SKM-1 (cell line): ENCODE measurements at regions not wholly inside any gene's neighbourhood (a gene's known extent, or its start where the extent isn't known, plus 50 kb on each side); places are given as distances from the start of the nearest gene placed in this dataset.
"Not testable (repeated sequence)": the region's sequence is repeated elsewhere in the genome, so short reads cannot be mapped to it uniquely, and the experiment has no call there.

ENCODE experiments used
- DNase-seq: peaks from one replicate; lab custom pipeline; 2025; ENCODE audit not compliant: unreplicated experiment; lab: John Stamatoyannopoulos, UW

DNA sequence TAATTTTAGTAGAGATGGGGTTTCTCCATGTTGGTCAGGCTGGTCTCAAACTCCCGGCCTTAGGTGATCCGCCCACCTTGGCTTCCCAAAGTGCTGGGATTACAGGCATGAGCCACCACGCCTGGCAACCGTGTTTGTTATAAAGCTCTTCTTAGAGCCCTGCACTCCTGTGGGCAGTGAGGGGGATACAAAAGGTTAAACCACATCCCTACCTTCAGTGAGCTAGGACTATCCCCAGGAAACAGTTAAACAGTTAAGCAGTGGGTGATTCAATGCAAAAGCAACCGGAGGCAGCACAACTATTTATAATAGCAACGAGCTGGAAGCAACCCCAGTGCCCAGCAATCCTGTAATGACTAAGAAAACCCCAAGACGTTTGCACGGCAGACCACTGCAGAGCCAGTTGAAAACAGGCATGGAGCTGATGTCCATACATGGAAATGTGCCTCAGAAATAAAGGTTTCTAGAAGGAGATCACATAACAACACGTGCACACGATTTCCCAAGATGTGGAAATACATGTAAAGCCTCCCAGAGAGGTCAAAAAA, 107.2 kb upstream of the LYZL2 start:
- no peak for DNase-seq

DNA sequence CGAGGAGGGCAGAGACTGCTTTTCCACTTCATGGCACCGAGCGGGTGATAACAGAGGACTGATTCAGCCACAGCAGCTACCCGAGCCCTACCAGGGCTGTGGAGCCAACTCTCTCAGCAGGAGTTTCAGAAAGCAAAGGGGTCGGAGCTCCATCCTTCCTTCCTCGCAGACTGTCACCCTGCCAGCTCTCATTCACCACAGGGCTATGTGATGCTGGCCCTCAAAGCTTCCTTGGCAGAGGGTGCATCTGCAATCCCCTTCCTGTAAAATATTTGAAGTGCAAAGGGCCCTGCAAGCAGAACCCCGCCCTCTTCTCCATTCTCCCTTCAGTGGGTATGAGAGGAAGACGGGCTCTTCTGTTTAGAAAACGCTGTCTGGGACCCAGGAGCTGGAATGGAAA, 105.3 kb upstream of the LYZL2 start:
- no peak for DNase-seq

DNA sequence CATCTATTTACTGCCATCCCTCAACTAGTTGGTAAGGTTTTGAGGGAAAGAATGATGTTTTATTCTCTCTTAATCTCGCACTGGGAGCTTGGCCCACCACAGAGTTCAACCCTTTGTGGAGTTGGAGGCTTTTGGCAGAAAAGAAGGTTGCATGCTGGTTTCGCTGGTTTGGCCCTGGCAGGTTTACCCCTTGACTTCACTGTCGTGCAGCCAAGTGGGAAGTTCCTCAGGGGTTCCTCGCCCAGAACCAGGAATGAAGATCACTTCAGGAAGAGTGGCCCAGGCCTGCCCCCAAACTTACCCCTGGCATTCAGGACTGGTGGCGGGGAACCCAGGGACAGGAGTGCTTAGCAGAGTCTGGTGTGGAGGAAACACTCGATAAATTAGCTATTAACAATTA, 103.1 kb upstream of the LYZL2 start:
- no peak for DNase-seq

DNA sequence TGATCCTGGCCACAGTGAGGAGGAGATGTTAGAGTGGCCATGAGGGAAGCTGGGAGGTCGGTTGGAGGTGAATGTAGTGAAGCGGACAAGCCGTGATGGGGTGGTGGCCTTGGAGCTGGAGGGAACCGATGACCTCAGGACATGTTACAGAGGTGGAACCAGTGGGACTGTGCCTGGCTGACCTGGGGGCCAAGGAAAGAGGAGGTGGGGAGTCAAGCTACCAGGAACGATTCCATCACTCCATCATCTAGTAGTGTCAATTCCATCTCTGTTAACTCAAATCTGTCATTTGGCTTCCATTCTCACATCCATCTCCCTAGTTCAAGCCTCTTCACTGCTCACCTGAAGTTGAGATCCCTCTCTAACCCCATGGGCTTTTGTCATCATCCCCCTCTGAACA, 102.4 kb upstream of the LYZL2 start:
- no peak for DNase-seq

DNA sequence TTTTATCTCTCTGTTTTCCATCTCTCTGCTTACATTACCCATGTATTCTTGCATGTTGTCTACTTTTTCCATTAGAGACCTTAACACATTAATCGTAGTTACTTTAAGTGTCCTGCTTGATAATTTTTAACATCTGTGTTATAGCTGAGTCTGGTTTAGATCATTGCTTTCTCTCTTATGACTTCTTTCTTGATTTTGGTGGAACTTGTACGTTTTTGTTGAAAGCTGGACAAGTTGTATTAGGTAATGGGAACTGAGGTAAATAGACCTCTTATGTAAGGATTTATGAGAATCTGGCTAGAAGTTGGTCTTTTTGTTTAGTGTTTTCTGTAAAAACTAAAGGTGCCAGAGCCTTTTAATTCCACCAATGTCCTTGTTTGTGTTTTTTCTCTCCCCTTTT, 100.8 kb upstream of the LYZL2 start:
- DNase-seq = no peak

DNA sequence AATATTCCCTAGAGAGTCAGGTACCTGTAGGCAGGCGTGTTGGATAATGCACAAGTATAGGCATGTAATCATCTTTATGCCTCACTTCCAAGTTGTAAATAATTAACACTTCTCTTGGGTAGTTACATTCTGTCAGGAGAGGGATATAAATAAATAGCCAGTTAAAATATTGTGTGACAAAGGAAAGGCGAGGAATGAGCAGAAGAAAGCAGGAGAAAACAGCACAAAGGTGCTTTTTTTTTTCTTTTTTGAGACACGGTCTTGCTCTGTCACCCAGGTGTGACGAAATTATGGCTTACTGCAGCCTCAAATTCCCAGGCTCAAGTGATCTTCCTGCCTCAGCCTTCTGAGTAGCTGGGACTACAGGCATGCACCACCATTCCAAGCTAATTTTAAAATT, 99.2 kb upstream of the LYZL2 start:
- no peak for DNase-seq

DNA sequence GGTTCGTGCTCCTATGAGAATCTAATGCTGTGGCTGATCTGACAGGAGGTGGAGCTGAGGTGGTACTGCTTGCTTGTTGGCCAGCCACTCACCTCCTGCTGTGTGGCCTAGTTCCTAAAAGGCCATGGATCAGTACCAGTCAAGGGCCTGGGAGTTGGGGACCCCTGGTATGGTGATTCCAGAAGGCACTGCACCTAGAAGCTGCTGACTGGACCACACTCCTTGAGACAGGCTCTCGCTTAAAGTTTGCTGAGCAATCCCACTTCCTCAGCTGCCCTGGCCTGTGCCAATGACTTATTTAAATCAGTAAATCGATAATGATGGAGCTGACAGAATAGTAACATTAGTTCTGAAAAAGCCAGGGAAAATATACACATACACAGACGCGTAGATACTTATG, 98.6 kb upstream of the LYZL2 start:
- no peak for DNase-seq

DNA sequence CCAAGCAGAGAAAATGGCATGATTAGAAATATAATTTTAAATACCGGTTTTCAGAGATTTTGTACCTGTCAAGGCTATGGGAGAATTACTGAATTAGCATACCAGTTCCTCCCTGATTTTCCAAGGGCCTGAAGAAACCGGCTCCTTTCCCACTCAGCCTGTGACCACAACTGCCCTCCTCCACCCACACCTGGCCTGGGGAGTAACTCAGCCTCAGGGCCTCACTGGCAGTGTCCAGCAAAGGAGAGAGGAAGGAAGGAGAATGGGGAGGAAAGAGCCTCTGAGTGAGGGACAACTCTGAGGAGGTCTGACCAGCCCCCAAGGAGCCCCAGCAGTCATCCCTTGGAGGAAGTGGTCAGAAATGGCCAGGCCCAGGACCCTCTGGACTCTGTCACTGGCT, 98.0 kb upstream of the LYZL2 start:
- no peak for DNase-seq

DNA sequence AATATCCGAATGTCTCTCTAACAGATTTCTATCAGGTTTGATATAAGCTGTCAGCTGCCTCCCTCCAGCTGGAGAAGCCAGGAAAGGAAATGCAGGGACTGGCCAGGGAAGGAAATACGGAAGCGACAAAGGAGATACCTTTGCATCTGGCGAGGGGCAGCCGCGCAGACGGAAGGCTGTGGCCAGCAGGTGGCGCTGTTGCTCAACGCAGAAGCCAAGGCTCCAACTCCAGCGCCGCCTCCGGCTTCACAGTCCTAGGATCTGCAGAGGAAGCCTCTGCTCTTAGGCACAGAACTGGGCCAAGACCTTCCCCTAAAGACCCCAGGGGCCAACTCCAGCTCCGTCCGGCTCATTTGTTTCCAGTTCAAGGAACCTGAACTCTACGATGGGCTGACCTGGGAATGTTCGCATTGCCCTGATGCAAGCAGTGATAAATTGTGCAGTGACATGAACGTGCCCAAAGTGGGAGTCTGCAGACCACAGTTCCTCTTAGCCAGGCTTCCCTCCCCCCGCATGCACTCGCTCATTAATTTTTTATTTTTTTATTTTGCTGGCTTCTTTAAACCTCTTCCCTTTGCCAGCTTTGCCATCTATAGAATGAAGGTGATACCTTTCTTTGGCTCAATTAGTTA, 97.3 kb upstream of the LYZL2 start:
- not testable (repeated sequence) for DNase-seq

DNA sequence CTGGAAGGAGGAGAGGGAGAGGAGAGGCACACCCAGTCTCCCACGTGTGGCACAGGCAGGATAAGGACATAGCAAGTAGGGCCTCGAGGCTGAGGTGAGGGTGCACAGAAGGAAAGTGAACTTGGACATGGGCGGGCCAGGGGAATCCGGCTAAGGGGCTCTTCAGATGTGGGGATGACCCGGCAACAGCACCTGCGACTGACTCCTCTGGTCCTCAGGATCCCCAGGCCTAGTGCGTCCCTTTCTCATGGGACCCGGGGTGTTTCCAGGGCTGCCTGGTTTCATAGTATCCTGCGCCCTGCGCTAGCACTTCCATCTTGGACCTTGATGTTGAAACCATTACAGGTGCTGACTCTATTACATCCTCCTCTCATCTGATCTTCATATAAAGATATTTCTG, 96.1 kb upstream of the LYZL2 start:
- DNase-seq = no peak

DNA sequence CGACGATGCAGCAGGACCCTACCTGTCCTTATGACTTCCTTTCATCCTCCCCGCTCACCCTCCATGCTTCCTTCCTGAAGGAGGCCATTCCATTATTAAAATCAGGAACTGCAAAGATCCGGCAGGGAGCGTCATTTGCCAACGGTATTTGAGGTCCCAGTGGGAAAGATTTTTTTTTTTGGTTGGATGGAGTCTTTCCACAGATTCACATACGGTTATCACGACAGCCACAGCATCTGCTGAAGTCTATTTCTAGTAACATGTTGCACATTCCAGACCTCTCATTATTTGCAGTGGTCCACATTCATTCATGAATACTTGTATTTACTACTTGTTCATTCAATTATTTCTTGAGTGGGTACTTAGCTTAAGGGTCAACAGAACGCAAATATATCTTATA, 94.7 kb upstream of the LYZL2 start:
- DNase-seq = no peak

DNA sequence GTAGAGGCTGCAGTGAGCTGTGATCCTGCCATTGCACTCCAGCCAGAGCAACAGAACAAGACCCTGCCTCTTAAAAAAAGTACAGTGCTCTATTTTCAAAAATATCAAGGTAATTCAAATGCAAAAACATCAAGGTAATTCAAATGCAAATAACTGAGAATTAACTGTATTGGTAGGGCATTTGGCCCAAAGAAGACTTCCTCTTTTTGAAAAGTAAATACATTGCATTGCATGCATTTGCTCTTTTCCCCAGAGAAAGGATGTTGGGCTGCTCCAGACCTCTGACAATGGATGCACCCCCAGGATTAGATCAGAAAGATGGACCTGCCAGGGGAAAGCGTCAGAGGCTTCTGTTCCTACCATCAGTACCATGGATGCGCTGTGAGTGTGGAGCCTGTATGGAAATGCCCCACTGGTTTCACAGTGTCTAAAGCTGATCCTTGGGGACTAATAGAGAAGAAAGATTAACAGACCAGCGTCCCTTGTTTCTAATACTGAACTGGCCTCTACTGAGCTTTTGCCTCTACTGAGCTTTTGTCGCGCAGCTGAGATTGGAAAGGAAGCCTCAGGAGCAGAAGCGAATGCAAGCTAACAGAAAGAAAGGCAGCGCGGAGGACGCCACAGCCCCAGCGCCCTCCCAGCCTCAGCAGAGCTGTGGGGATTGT, 93.5 kb upstream of the LYZL2 start:
- DNase-seq = no peak

DNA sequence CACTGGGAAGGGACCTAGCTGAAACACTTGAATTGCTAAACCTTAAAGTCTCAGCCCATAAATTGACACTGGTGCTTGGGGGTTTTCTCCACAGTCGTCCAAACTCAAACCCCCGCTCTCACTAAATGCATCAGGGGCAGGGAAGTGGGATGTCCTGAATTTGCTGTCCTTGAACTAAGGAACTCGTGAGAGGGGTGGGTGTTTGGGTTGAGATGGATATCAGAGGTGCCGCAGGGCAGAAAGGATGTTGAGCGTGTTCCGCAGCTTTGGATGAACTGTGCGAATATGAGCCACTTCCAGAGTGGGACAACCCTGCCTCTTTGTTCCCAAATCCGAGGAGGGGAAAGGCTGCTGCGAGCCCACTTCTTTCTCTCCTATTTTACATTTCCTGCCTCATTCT, 90.3 kb upstream of the LYZL2 start:
- DNase-seq = no peak

DNA sequence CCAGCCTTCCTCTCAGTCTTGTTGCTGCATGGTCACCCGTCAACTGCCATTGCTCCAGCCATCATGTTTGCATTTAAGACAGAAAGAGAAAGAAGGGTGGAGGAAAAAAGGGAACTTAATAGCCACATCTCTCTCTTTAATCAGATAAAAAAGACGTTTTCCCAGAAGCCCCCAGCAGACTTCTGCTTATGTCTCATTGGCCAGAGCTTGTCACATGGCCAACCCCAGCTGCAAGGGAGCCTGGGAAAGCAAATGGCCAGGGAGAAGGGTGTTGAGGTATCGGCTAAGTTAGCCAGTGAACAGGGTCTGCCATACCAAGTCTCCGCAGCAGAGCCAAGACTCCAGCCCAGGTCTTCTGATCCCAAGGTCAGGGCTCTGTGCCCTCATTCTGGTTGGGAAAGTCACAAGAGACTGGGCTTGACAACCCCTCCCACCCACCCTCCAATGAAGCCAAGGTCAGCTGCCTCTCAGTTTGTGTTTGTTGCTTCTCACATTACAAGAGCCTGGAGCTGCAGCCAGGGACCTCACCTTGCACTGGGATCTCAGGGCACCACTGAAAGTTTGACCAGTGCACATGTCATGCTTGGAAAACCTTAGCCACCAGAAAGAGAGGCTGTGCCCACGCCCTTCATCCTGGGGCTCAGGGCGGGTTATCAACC, 80.3 kb upstream of the LYZL2 start:
- no peak for DNase-seq

DNA sequence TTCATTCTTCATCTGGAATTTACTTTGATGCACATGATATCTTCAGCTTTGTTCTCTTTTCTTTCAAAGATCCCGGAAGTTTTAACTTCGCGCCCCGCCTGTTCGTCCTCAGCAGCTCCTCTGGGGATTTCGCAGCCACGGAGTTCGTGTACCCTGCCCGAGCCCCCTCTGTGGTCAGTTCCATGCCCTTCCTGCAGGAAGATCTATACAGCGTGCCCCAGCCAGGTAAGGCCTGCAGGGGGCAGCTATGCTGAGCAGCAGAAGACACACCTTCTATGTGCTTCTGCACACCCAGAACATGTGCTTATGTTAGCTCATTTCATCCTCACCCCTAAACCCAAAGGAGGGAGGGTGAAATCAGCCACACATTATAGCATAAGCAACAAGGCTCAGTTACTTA, 79.7 kb upstream of the LYZL2 start:
- no peak for DNase-seq

DNA sequence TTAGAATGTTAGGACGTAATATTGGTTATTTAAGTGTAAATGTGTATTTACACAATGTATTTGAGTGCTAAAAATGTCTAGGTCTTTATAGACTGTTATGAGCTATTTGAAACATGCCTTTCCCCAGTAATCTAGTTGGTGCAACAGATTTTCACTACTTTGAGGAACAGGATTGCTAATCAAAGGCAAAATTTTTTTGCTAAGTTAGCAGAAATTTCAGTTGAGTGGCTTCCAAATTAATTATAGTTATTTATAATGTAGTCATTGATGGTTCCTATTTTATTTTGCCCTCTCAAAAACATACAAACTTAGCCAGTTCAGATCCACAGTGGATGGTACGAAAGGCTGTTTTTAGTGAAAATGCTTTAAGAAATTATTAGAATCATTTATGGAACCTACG, 78.7 kb upstream of the LYZL2 start:
- no peak for DNase-seq

DNA sequence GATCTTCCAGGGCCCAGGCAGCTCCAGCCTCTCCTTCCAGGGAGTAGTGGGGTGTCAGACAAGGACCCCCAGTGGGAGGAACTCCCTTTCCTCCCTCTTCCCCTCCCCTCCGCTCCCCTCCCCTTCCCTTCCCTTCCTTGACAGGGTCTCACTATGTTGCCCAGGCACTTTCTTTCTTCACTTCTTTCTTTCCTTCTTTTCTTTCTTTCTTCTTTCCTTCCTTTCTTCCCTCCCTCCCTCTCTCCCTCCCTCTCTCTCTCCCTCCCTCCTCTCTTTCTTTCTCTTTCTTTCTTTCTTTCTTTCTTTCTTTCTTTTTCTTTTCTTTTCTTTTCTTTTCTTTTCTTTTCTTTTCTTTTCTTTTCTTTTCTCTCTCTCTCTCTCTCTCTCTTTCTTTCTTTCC, 76.6 kb upstream of the LYZL2 start:
- not testable (repeated sequence) for DNase-seq

DNA sequence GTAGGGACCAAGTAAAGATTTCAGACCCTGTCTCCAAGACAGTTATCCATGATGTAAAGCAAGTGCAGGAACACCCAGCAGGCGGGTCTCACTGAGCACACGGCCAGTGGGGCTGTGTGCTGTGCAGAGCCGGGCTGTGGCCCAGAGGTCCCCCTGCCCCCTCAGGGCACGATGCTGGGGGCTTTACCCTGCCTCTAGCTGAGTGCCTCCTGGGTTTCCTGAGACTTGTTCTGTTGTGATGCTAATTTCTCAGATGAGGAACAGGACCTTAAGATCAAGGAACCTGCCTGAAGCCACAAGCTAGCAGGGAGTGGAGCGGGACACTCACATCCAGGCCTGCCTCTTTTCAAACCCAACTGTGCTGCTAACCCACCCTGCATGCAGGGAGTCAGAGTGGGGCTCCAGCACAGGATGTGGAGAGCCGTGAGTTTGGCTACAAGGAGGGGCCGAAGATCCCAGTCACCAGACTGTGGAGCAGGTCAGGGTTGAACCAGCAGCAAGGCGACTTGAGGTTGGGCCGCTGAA, 76.1 kb upstream of the LYZL2 start:
- DNase-seq = no peak

DNA sequence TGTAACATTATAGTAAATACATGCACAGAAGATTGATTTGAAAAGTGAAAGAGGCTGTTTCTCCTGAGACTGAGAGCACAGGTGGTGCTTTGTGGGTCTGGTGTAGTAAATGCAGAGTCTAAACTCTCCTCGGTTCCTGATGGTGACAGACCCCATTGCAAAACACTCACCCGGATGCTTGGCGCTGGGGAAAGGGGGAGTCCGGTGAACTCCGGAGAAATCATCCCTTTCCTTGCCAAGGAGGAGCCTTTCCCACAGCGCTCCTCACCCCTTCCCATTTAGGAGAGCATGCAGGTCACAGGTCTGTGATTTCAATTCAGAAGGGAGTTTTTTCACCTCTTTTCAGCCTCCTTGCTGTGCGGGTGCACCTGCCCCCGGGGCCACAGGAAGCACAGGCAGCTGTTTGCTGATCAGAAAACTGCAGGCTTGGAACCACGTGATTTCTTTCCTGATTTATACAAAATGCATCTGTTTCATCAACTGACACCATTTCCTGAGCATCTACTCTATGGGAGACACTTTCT, 75.6 kb upstream of the LYZL2 start:
- no peak for DNase-seq

DNA sequence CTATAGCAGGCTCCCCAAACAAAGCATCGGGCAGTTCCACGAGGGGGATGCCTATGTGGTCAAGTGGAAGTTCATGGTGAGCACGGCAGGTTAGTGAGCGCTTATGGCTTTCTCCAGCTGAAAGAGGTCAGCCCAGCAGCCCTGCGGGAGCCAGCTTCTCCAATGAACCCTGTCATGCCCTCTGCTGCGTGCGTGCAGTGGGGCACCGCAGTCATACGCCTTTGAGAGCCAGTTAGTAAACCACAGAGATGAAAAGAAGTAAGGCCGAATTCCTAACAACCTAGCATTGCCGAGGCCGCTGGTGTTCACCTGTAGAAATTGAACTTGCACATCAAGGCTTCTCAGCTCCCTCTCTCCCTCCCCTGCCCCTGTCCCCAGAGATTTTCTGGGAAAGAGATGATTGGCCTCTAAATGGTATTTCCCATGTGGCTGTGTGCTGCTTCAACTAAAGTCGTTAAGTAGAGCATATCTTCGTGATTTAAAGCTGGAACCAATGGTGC, 75.1 kb upstream of the LYZL2 start:
- not testable (repeated sequence) for DNase-seq

DNA sequence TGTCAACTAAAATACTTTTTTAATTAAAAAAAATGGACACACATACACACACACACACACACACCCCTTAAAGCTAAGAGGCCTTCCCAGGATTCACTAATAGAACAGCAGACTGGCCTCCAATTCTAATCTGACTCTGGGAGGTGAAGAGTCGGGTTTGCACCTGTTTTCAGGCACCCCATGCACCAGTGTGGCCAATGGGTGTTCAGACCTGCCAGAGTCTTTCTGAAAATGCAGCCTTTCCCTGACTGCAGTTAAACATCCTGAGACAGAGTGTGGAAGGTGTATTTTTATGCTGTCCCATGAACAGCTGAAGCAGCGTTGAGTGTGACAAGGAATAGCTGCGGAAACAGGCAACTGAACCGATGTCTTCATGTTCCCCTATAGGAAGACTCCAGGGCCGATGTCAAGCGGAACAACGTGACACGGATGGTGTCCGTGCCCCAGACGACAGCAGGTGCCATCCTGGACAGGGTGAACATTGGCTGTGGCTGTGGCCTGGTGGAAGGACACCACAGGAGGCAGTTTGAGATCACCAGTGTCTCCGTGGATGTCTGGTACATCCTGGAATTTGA, 74.6 kb upstream of the LYZL2 start:
- DNase-seq = no peak
